ENCODE measurements at regions not wholly inside any gene's neighbourhood (a gene's known extent, or its start where the extent isn't known, plus 50 kb on each side); places are given as distances from the start of the nearest gene placed in this dataset.

DNA sequence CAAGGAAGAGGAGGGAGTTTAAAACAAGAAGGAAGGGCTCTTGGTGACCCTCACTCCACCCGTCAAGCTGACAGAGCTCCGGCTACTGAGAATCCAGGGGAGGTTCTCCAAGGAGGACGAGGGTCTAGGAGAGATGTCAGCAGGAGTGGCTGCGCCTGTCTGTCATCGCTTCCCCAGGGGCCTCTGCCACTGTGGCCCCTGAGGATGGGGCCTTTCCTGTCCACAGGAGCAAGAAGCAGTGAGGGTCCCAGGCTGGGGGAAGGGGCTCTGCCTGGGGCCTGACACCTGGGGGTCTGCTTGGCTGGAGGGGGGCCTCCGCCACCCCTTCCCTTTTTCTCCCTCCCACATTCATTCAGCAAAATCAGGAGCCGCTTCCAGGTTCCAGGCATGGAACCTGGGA lies 66.5 kb upstream of the TNRC6C start:
- DNase-seq (ENCODE audit: low spot score in 2 of 2), result no peak

DNA sequence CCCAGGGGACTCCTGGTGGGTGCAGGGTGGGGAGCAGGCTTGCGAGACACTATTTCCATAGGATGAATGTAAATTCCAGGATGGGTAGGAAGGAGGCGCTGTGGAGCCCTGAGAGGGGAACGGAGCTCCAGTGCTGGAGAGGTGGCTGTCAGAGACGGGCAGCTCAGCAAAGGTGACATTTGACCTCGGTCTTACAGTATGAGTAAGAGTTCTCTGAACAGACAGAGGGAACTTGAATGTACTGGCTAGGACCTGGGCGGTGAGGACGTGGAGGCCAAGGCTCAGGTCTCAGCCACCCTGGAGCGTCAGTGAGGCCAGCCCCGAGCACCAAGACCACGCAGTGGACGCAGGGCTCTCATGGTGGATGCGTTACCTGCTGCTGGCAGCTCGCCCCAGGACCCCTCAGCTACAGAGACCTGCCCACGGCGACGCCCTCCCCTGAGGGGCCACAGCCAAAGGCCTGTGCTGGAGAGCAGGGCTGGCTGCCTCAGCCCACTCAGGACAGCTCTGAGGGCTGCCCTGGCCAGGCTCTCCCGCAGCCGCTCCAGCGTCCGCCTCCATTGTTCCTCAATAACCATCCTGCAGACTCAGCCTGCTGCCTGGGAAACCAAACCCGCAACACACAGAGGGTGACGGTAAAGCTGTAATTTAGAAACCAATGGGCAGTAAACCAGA lies 65.9 kb upstream of the TNRC6C start:
- Histone ChIP-seq H3K27me3 (no peaks in the 10 kb centered on the region), H3K36me3 (no peaks in the 10 kb centered on the region), H3K4me3 (no peak overlapping the region), H3K27ac (no peak overlapping the region), H3K9me3 (no peaks in the 10 kb centered on the region), H3K4me1 (no peaks in the 10 kb centered on the region)
- no peak for TF ChIP-seq POLR2AphosphoS5 (IDR thresholded peaks at IDR 0.05)
- no peak for DNase-seq (ENCODE audit: low spot score in 2 of 2)
- intact Hi-C loops (cut with DNase I; ENCODE audit: low total_unique reads), result no loop called here

More for the DNA sequence above, 66.5 kb upstream of the TNRC6C start:
- H3K27ac ChIP-seq, result no peak overlapping the region
- no peak overlapping the region for H3K4me3 ChIP-seq
- no peak for TF ChIP-seq CTCF (IDR thresholded peaks at IDR 0.05)
- intact Hi-C loops (cut with DNase I; ENCODE audit: low total_unique reads), result no loop called here
- no peaks in the 10 kb centered on the region for H3K9me3 ChIP-seq
- H3K27me3 ChIP-seq, result no peaks in the 10 kb centered on the region
- no peaks in the 10 kb centered on the region for H3K36me3 ChIP-seq
- peaks cover 0 to 3% of the 10 kb centered on the region in 2 donors for H3K4me1 ChIP-seq

DNA sequence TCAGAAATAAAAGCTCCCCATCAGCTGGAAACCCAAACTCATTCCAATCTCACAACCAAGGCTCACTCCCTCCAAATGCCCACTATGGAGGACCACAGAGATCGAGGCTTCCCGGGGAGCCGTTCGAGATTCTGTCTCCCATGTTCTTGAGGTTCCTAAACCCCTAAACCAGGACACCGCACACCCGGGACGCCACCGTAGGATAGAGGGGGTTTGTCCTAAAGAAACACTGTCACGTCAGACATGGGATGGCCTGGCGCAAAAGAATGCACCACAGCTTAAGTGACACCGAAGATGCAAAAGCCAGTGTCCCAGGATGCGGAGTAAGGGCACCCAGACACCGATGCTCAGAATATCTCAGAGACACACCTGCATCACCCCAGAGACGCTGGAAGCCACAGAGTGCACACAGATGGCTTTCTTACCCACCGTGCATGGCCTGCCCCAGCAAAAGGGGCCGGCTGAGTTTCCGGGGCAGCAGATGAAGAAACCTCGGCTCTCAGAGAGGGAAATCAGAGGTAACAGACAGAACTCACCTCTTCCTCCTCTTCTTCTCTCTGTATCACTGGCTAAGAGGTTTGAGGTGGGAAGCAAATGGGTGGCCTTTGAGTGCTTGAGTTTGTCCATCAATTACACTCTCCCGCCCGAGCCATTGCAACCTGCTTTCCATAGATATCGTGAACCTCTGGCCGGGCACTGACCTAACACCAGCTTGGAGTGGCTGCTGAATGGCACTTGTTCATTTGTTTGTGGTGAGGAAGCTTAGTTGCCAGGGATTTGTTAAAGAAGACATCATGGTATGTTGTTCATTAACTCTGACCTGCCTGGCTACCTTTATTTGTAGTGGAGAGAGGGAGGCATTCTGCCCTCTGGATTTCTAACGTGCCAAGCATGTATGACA lies 65.1 kb upstream of the TNRC6C start:
- H3K9me3 ChIP-seq, result no peaks in the 10 kb centered on the region
- no peak for DNase-seq (ENCODE audit: low spot score in 2 of 2)
- no peaks in the 10 kb centered on the region for H3K27me3 ChIP-seq
- H3K4me3 ChIP-seq, result no peak overlapping the region
- H3K36me3 ChIP-seq, result no peaks in the 10 kb centered on the region
- H3K4me1 ChIP-seq, result no peaks in the 10 kb centered on the region
- intact Hi-C loops (cut with DNase I; ENCODE audit: low total_unique reads), result no loop called here
- H3K27ac ChIP-seq, result no peak overlapping the region
- TF ChIP-seq POLR2AphosphoS5 (IDR thresholded peaks at IDR 0.05), result no peak
- TF ChIP-seq POLR2A (IDR thresholded peaks at IDR 0.05), result no peak
- no peak for TF ChIP-seq CTCF (IDR thresholded peaks at IDR 0.05)

DNA sequence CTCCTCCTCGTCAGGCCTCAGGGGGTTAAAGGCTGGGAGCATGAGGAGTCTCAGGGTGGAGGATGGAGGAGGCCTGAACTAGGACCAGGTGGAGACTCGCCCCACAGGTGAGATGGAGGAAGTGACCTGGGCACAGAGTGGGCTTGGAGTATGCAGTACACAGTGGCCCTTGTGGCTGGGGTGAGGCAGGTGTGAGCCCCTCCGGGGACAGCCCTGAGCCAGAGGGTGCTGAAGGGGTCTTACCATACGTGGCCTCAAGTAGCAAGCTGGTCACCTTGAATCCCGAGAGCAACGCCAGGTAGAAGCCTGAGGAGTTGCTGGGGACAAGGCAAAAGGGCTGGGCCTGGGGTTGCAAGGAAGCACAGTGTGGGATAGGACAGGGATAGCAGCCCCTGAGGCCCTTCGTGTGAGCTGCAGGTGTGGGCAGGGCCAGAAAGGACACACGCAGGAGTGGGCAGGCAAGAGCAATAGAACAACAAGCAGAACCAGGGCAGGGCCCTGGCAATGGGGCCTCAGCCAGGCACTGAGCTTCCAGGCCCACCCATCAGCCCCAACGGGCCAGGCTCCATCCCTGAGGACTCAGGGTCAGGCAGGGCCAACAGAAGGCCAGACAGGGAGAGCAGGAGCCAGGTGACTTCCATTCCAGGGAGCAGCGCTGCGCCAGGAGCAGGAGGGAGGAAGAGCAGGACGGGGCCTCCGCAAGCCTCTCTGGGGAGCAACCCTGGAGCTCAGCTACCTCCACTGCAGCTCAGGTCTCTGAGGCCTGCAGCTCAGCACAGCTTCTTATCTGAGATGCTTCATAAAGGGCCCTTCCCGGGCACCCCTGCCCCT lies 64.2 kb upstream of the TNRC6C start:
- intact Hi-C loops (cut with DNase I; ENCODE audit: low total_unique reads), result no loop called here
- H3K4me3 ChIP-seq, result no peak overlapping the region
- no peak overlapping the region for H3K27ac ChIP-seq
- no peaks in the 10 kb centered on the region for H3K27me3 ChIP-seq
- no peaks in the 10 kb centered on the region for H3K4me1 ChIP-seq
- DNase-seq (ENCODE audit: low spot score in 2 of 2), result no peak
- H3K9me3 ChIP-seq, result no peaks in the 10 kb centered on the region
- H3K36me3 ChIP-seq, result no peaks in the 10 kb centered on the region
- TF ChIP-seq POLR2AphosphoS5 (IDR thresholded peaks at IDR 0.05), result no peak
- no peak for TF ChIP-seq CTCF (IDR thresholded peaks at IDR 0.05)
- no peak for TF ChIP-seq POLR2A (IDR thresholded peaks at IDR 0.05)

- Histone ChIP-seq H3K27ac (no peak overlapping the region), H3K27me3 (no peaks in the 10 kb centered on the region), H3K4me3 (no peak overlapping the region), H3K9me3 (no peaks in the 10 kb centered on the region), H3K36me3 (no peaks in the 10 kb centered on the region), H3K4me1 (no peaks in the 10 kb centered on the region)
- intact Hi-C loops (cut with DNase I; ENCODE audit: low total_unique reads), result no loop called here
- no peak for DNase-seq (ENCODE audit: low spot score in 2 of 2)
- TF ChIP-seq POLR2AphosphoS5 (IDR thresholded peaks at IDR 0.05) (no peak), POLR2A (IDR thresholded peaks at IDR 0.05) (no peak), CTCF (IDR thresholded peaks at IDR 0.05) (no peak)
Observed at GRCh38 chr17:77897741-77898301, 60.7 kb upstream of the TNRC6C start.

Measured in breast epithelium (tissue), 4 donors.